Tibial artery (tissue), 4 donors: ENCODE measurements at regions not wholly inside any gene's neighbourhood (a gene's known extent, or its start where the extent isn't known, plus 50 kb on each side); places are given as distances from the start of the nearest gene placed in this dataset.

Source experiments
- DNase-seq, 2 donors: peaks; one replicate each; pipeline ENCODE4 v3.0.0-alpha.2; 2019
- H3K27ac ChIP-seq, 2 donors: fragments of 200-600 bp; sonication (generic) in 1 of 2; 1 replicate in 1 of 2; 2 replicates in 1 of 2; pipeline ENCODE4 v1.5.1; 2018 to 2019; ENCODE audit warnings: mild to moderate bottlenecking in 1 of 2
- H3K27me3 ChIP-seq, 2 donors: fragments of 200-600 bp; sonication (generic) in 1 of 2; one replicate each; pipeline versions ENCODE4 v1.5.1 to v1.6.0; 2016 to 2019
- H3K36me3 ChIP-seq, 3 donors: fragments of 200-600 bp; sonication (generic) in 2 of 3; one replicate each; pipeline ENCODE4 v1.5.1; 2016 to 2019; ENCODE audit warnings: mild to moderate bottlenecking in 2 of 3
- H3K4me1 ChIP-seq, 4 donors: fragments of 200-600 bp; sonication (generic) in 2 of 4; 1 replicate in 3 of 4; 2 replicates in 1 of 4; pipeline ENCODE4 v1.5.1; 2016 to 2019
- H3K4me3 ChIP-seq, 2 donors: fragments of 200-600 bp; sonication (generic) in 1 of 2; 1 replicate in 1 of 2; 2 replicates in 1 of 2; pipeline ENCODE4 v1.5.1; 2018 to 2019; ENCODE audit warnings: mild to moderate bottlenecking in 2 of 2
- H3K9me3 ChIP-seq, 3 donors: fragments of 200-600 bp; sonication (generic) in 1 of 3; one replicate each; pipeline ENCODE4 v1.5.1; 2016 to 2019
- CTCF ChIP-seq, 2 experiments: fragments of 200-600 bp in 1 of 2; fragments of 450-650 bp in 1 of 2; IDR thresholded peaks; one replicate each; pipeline ENCODE4 v1.5.1; 2017 to 2019; ENCODE audit warnings: antibody characterized with exemption in 2 of 2, mild to moderate bottlenecking in 1 of 2, moderate library complexity in 1 of 2
- intact Hi-C: fragments of 100-400 bp; cut with DNase I; formaldehyde crosslinking; loops from one replicate; pipeline ENCODE4 v1.15.0; 2023; ENCODE audit warnings: low total_unique reads

DNA sequence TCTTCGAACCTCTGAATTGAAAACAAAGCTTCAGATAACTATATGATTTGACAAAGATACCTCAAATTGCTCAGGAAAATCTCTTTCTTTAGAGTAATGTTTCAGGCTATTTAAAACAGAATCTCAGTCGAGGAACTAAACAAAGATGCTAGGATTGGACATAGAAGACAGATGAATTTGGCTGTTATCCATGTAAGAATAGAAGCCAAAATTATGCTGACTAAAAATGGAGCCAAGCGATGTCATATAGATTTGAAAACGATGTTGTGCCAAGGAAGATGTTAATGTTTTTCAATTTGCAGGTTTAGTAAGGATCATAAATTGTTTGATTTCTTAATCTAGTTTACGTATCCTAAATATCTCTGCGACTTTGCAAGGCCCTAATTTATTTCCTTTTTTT, 295.9 kb downstream of the FOXG1 start:
- DNase-seq = no peak
- Histone ChIP-seq H3K4me3 (no peak overlapping the region), H3K36me3 (no peaks in the 10 kb centered on the region), H3K27me3 (no peaks in the 10 kb centered on the region), H3K27ac (no peak overlapping the region), H3K9me3 (no peaks in the 10 kb centered on the region), H3K4me1 (no peaks in the 10 kb centered on the region)
- intact Hi-C loops = no loop called here
- no peak for TF ChIP-seq CTCF (IDR thresholded peaks at IDR 0.05)

DNA sequence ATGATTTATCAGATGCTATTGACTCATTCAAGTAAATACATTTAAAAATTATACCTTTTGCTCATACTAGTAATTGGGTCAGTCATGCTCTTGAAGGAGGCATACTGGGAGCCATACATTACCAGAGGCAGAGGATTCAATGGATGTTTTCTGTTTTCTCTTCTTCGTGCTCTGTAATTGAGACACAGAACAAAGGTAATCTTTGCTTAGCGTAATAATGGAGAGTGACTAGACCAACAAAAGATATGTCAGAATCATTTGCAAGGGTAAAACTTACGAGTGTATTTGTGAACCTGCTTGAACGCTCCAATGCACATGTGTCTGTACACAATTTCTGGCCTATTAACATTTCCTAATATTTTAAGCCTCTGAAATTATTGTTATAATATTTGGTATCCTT, 296.4 kb downstream of the FOXG1 start:
- Histone ChIP-seq H3K4me1 (no peaks in the 10 kb centered on the region), H3K27ac (no peak overlapping the region), H3K27me3 (no peaks in the 10 kb centered on the region), H3K4me3 (no peak overlapping the region), H3K36me3 (no peaks in the 10 kb centered on the region), H3K9me3 (no peaks in the 10 kb centered on the region)
- no peak for TF ChIP-seq CTCF (IDR thresholded peaks at IDR 0.05)
- intact Hi-C loops = no loop called here
- no peak for DNase-seq

- DNase-seq = no peak
- TF ChIP-seq CTCF (IDR thresholded peaks at IDR 0.05) = no peak
- no peaks in the 10 kb centered on the region for H3K4me1 ChIP-seq
- no peaks in the 10 kb centered on the region for H3K9me3 ChIP-seq
- no peak overlapping the region for H3K4me3 ChIP-seq
- intact Hi-C loops = no loop called here
- H3K36me3 ChIP-seq = no peaks in the 10 kb centered on the region
- no peak overlapping the region for H3K27ac ChIP-seq
- H3K27me3 ChIP-seq = no peaks in the 10 kb centered on the region
These were observed 297.8 kb downstream of the FOXG1 start for GRCh38 chr14:29064305-29064900.

DNA sequence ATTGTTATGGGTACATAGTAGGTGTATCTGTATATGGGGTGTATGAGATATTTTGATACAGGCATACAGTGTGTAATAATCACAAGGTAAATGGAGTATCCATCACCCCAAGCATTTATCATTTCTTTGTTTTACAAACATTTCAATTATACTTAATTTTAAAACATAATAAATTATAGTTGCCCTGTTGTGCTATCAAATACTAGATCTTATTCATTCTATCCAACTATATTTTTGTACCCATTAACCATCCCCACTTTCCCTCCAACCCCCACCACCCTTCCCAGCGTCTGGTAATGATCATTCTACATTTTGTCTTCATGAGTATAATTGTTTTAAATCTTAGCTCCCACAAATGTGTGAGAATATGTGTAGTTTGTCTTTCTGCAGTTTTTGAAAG, 302.6 kb downstream of the FOXG1 start:
- Histone ChIP-seq H3K27me3 (no peaks in the 10 kb centered on the region), H3K27ac (no peak overlapping the region), H3K4me1 (no peaks in the 10 kb centered on the region), H3K9me3 (no peaks in the 10 kb centered on the region), H3K36me3 (no peaks in the 10 kb centered on the region), H3K4me3 (no peak overlapping the region)
- DNase-seq = no peak
- TF ChIP-seq CTCF (IDR thresholded peaks at IDR 0.05) = no peak
- intact Hi-C loops = no loop called here

DNA sequence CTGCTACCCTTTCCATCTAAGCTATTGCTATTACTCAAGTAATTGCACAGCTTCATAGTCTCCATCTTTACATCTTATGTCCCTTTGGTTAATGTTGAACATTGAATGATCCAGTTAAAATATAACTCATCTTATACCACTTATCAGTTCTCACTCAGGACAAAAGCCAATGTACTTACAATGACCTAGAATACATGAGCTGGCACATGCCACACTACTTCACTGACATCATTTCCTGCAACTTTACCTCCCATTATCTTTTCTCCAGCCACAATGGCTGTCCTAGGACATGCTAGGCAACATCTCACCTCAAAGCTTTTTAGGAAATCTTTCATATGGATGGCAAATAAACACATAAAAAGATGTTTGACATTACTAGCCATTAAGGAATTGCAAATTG, 309.2 kb downstream of the FOXG1 start:
- Histone ChIP-seq H3K36me3 (no peaks in the 10 kb centered on the region), H3K9me3 (no peaks in the 10 kb centered on the region), H3K4me1 (no peaks in the 10 kb centered on the region), H3K27me3 (no peaks in the 10 kb centered on the region), H3K4me3 (no peak overlapping the region), H3K27ac (no peak overlapping the region)
- TF ChIP-seq CTCF (IDR thresholded peaks at IDR 0.05) = no peak
- intact Hi-C loops = no loop called here
- no peak for DNase-seq

GRCh38 chr14:29077916-29078315, 311.3 kb downstream of the FOXG1 start:
- no peak for DNase-seq
- H3K27me3 ChIP-seq = no peaks in the 10 kb centered on the region
- intact Hi-C loops = no loop called here
- H3K9me3 ChIP-seq = no peaks in the 10 kb centered on the region
- H3K27ac ChIP-seq = no peak overlapping the region
- H3K4me3 ChIP-seq = no peak overlapping the region
- no peaks in the 10 kb centered on the region for H3K36me3 ChIP-seq
- no peak for TF ChIP-seq CTCF (IDR thresholded peaks at IDR 0.05)
- no peaks in the 10 kb centered on the region for H3K4me1 ChIP-seq
